Endodermal cell (in vitro differentiated cells): ENCODE measurements at regions not wholly inside any gene's neighbourhood (a gene's known extent, or its start where the extent isn't known, plus 50 kb on each side); places are given as distances from the start of the nearest gene placed in this dataset.
A peak's percentile ranks its signal among the peaks of the same experiment; 100 is the strongest.

ENCODE experiments used
- DNase-seq: peaks from one replicate; pipeline ENCODE4 v3.0.0-alpha.2; 2017
- H3K27ac ChIP-seq: 2 replicates; pipeline ENCODE4 v1.5.1; 2013; ENCODE audit warnings: mild to moderate bottlenecking, low read depth, low read length, moderate library complexity
- H3K27me3 ChIP-seq: 2 replicates; pipeline ENCODE4 v1.6.1; 2013; ENCODE audit warnings: mild to moderate bottlenecking, low read length, moderate library complexity; ENCODE audit not compliant: insufficient read depth, control insufficient read depth, poor library complexity, severe bottlenecking
- H3K36me3 ChIP-seq: 2 replicates; pipeline ENCODE4 v1.7.0; 2013; ENCODE audit warnings: mild to moderate bottlenecking, low read length, moderate library complexity; ENCODE audit not compliant: control insufficient read depth, insufficient read depth
- H3K4me1 ChIP-seq: one replicate; pipeline ENCODE4 v1.7.0; 2013; ENCODE audit warnings: low read length; ENCODE audit not compliant: control insufficient read depth, insufficient read depth
- H3K4me3 ChIP-seq: 2 replicates; pipeline ENCODE4 v1.5.1; 2013; ENCODE audit warnings: mild to moderate bottlenecking, low read length, moderate library complexity
- H3K9ac ChIP-seq: 2 replicates; pipeline ENCODE4 v1.6.1; 2013; ENCODE audit warnings: mild to moderate bottlenecking, low read length, moderate library complexity; ENCODE audit not compliant: poor library complexity, severe bottlenecking; ENCODE audit errors: extremely low read depth
- H3K9me3 ChIP-seq: 2 replicates; pipeline ENCODE4 v1.6.1; 2013; ENCODE audit warnings: mild to moderate bottlenecking, low read length, moderate library complexity; ENCODE audit not compliant: control insufficient read depth
- H3K27ac Mint-ChIP-seq: 2 replicates; pipeline ENCODE4 v1.8.0; 2020; ENCODE audit warnings: mixed read lengths
- H3K27me3 Mint-ChIP-seq: 2 replicates; pipeline ENCODE4 v1.8.0; 2021; ENCODE audit warnings: mild to moderate bottlenecking, mixed read lengths; ENCODE audit not compliant: insufficient read depth
- H3K36me3 Mint-ChIP-seq: 2 replicates; pipeline ENCODE4 v1.8.0; 2020; ENCODE audit warnings: low read depth, mixed read lengths
- H3K4me1 Mint-ChIP-seq: 2 replicates; pipeline ENCODE4 v1.8.0; 2020; ENCODE audit warnings: mixed read lengths
- H3K4me3 Mint-ChIP-seq: 2 replicates; pipeline ENCODE4 v1.8.0; 2020; ENCODE audit warnings: mild to moderate bottlenecking, moderate library complexity, mixed read lengths
- H3K9me3 Mint-ChIP-seq: 2 replicates; pipeline ENCODE4 v1.8.0; 2020; ENCODE audit warnings: mild to moderate bottlenecking, mixed read lengths
- WGBS, 2 experiments: methylation state at CpG; one replicate each; pipeline versions ENCODE4 v1.1.5 to v1.1.7; 2013; ENCODE audit warnings: missing lambda C conversion rate in 2 of 2, mixed read lengths in 1 of 2; ENCODE audit not compliant: insufficient coverage in 1 of 2, insufficient read length in 1 of 2; 5-methylcytosine and 5-hydroxymethylcytosine counted together
- TF ChIP-seq, protein P1 (sequence below): fragments of 200-600 bp; sonication (generic); conservative IDR thresholded peaks from 2 replicates; pipeline ENCODE4 v1.5.0; 2021; ENCODE audit warnings: antibody characterized with exemption, mild to moderate bottlenecking

DNA sequence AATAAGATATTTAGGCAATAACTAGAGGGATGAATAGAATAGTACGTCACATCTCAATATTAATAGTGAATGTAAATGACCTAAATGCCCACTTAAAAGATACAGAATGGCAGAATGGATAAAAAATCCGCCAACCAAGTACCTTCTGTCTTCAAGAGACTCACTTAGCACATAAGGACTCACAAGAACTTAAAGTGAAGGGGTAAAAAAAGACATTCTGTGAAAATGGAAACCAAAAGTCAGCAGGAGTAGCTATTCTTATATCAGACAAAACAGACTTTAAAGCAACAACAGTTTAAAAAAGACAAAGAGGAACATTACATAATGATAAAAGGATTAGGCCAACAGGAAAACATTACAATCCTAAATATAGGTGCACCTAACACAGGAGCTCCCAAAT is 56.7 kb upstream of the DSC1 start:
- Histone ChIP-seq H3K9me3 (peaks cover 14% of the 10 kb centered on the region), H3K4me3 (peak overlapping the region; percentile 31), H3K27me3 (no peaks in the 10 kb centered on the region), H3K36me3 (no peaks in the 10 kb centered on the region), H3K4me1 (peaks cover 7% of the 10 kb centered on the region), H3K27ac (no peak overlapping the region), H3K9ac (no peak overlapping the region)
- WGBS, 2 experiments: 100% methylated on average over 1 of the region's 2 CpGs; no CpG with 5 or more reads in 1 of the 2 experiments
- H3K9me3 Mint-ChIP-seq: peaks cover 26% of the 10 kb centered on the region
- no peak for DNase-seq
- no peak overlapping the region for H3K4me3 Mint-ChIP-seq
- H3K4me1 Mint-ChIP-seq: peaks cover 26% of the 10 kb centered on the region
- no peaks in the 10 kb centered on the region for H3K27me3 Mint-ChIP-seq
- H3K27ac Mint-ChIP-seq: no peak overlapping the region
- TF ChIP-seq, protein P1, sequence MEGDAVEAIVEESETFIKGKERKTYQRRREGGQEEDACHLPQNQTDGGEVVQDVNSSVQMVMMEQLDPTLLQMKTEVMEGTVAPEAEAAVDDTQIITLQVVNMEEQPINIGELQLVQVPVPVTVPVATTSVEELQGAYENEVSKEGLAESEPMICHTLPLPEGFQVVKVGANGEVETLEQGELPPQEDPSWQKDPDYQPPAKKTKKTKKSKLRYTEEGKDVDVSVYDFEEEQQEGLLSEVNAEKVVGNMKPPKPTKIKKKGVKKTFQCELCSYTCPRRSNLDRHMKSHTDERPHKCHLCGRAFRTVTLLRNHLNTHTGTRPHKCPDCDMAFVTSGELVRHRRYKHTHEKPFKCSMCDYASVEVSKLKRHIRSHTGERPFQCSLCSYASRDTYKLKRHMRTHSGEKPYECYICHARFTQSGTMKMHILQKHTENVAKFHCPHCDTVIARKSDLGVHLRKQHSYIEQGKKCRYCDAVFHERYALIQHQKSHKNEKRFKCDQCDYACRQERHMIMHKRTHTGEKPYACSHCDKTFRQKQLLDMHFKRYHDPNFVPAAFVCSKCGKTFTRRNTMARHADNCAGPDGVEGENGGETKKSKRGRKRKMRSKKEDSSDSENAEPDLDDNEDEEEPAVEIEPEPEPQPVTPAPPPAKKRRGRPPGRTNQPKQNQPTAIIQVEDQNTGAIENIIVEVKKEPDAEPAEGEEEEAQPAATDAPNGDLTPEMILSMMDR: no peak
- peaks cover 2% of the 10 kb centered on the region for H3K36me3 Mint-ChIP-seq

- peaks cover 6% of the 10 kb centered on the region for H3K4me1 ChIP-seq
- H3K27me3 Mint-ChIP-seq: no peaks in the 10 kb centered on the region
- H3K4me3 Mint-ChIP-seq: no peak overlapping the region
- H3K4me3 ChIP-seq: no peak overlapping the region
- H3K27ac ChIP-seq: no peak overlapping the region
- H3K9me3 Mint-ChIP-seq: peaks cover 18% of the 10 kb centered on the region
- 89 to 93% methylated on average over 5 to 6 of the region's 6 CpGs for WGBS, 2 experiments
- H3K36me3 ChIP-seq: no peaks in the 10 kb centered on the region
- peaks cover 2% of the 10 kb centered on the region for H3K36me3 Mint-ChIP-seq
- no peak overlapping the region for H3K9ac ChIP-seq
- H3K27me3 ChIP-seq: no peaks in the 10 kb centered on the region
- peaks cover 24% of the 10 kb centered on the region for H3K4me1 Mint-ChIP-seq
- H3K9me3 ChIP-seq: peaks cover 6% of the 10 kb centered on the region
- no peak for DNase-seq
- no peak overlapping the region for H3K27ac Mint-ChIP-seq
- TF ChIP-seq, protein P1: no peak
These were observed 60.7 kb upstream of the DSC1 start for GRCh38 chr18:31223371-31223770.

DNA sequence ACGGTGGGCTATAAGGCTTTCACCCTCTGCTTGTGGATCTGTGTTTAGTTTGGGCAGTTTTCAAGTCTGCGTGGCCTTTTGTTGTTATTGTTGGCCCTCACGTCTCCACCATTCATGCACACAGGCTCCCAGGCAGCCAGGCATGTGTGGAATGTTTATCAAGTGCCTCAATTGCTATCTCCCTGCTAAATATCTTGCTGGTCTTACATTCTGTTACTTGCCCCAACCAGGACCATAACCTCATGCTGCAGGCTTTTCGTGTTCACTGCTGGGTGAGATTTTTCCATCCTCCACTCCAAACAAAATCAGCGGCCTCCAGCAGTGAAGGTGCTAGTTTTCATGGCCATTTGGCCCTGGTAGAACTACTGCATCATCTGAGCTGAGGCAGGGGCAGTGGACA is 63.0 kb upstream of the DSC1 start:
- H3K9ac ChIP-seq: peak overlapping the region; percentile 55
- peaks cover 6% of the 10 kb centered on the region for H3K4me1 ChIP-seq
- WGBS, 2 experiments: 14 to 24% methylated on average over 5 of the region's 5 CpGs
- DNase-seq: peak; percentile 87
- Mint-ChIP-seq H3K9me3 (peaks cover 18% of the 10 kb centered on the region), H3K4me3 (no peak overlapping the region), H3K27ac (peak overlapping the region; percentile 95), H3K36me3 (peaks cover 2% of the 10 kb centered on the region), H3K27me3 (no peaks in the 10 kb centered on the region), H3K4me1 (peaks cover 16% of the 10 kb centered on the region)
- H3K9me3 ChIP-seq: no peaks in the 10 kb centered on the region
- no peak overlapping the region for H3K4me3 ChIP-seq
- no peaks in the 10 kb centered on the region for H3K36me3 ChIP-seq
- peak overlapping the region; percentile 71 for H3K27ac ChIP-seq
- TF ChIP-seq, protein P1: no peak
- H3K27me3 ChIP-seq: no peaks in the 10 kb centered on the region
